Stimulated activated CD4-positive, alpha-beta T cell treated with anti-CD3 and anti-CD28 coated beads, Interleukin-2, amount 100 ng/mL, for 24 hours (primary cell): ENCODE measurements at regions not wholly inside any gene's neighbourhood (a gene's known extent, or its start where the extent isn't known, plus 50 kb on each side); places are given as distances from the start of the nearest gene placed in this dataset.
A peak's percentile ranks its signal among the peaks of the same experiment; 100 is the strongest.

ENCODE experiments used
- DNase-seq, 2 donors: peaks; one replicate each; pipeline ENCODE4 v3.0.0-alpha.2; 2020

DNA sequence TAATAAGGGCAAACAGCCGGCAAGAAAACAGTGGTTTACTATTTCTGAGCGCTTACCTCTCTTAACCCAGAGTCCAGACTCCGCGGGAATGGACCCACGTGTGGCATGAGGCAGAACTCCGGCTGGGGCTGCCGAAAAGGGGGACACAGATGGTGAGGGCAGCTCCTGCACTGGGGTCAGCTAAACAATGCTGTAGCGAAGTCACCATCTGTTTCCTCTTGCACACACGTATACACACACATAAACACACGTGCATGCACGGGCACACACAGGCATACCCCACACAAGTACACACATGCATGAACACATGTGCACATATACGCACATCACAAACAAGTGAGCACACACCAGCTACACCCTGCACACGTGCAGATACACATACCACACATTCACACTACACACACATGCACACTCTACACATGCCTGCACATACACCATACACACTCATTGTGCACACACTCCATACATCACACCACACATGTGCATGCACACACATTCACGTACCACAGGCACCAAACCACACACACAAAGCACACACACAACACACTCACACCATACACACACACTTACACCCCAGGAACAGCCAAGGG is 105.9 kb upstream of the ID2 start:
- peak in 1 of 2 donors; percentile 16 for DNase-seq

DNA sequence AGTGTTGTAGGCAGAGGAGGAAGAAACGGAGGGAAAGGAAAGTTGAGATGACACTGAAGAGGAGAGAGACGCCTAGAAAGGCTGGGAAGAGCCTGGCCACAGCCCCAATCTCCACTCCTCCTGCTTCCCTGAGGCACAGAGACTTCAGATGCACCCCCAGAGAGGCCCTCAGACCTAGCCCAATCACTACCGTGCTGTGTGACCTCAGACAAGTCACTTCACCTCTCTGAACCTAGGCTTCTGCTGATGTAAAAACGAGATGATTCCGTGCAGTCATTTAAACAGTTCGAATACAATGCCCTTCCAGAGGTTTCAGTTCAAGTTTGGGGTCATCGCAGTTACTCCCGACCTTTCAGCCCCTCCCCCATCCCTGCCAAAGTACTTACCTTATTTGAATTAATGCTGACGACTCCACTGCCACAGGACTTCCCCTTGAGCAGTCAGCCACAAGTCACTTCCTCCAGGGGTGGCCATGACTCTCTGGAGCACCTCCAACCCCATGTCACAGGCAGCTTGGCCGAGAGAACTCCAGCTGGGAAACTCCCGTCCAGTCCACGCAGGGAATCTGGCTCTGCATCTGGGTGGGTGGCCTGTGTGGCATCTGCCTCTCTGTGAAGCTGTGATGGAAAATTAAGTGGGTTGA is 105.2 kb upstream of the ID2 start:
- peak; percentile 47 to 53 for DNase-seq

DNA sequence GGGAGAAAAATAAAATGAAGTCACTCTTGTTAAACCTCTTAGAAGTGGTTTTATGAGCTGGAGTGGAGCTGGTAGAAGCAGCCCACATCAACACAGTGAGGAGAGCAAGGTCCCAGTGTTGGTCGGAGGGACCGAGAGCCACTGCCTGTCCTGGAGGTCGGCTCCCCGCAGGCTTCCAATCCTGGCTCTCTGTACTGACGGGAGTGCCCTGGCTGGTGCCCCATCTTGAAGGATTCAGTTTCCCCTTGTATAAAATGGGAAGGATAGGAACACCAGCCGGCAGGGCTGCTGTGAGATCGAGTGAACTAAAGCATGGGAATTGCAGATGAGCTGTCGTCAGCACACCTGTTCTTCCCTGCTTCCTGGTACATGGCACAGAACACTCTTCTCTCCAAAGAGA is 104.3 kb upstream of the ID2 start:
- DNase-seq = peak in 1 of 2 donors; percentile 11

DNA sequence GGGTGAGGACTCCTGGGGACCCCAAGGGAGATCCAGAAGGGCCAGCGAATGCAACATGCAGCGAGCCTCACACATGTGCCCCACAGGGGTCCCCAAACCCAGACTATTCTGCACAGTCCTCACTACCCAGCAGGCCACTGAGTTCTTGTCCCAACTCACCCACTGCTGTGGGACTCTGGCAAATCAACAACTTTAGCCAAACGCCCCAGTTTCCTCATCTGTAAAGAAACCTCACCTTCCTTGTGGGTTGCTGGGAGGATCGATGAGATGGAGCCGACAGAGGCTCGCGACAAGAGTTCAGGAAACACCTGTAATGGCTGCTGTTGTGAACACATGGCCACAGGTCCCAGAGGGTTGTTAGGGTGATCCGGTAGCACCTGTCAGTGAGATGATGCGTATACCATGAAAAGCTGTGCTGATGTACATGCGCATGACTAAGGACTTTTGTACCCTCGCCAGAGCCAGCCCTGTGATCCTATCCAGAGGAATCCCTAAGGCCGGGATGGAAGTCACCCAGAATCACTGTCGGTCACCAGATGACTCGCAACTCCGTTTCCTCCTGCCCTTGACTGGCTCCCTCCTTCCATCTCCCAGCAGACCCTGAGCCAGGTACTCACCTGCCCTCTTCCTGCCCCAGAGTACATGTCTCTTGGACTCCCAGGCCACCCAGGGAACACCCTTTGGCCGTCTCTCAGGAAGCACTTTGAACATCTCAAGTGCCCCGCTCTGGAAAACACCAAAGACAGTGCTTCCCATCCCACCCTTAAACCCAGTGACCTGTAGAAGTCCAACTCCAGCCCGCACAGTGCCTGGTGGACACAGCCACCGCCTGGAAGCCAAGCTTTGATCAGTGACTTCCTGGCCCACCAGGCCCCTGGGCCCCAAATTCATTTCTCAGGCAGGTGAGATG is 103.3 kb upstream of the ID2 start:
- no peak for DNase-seq

DNA sequence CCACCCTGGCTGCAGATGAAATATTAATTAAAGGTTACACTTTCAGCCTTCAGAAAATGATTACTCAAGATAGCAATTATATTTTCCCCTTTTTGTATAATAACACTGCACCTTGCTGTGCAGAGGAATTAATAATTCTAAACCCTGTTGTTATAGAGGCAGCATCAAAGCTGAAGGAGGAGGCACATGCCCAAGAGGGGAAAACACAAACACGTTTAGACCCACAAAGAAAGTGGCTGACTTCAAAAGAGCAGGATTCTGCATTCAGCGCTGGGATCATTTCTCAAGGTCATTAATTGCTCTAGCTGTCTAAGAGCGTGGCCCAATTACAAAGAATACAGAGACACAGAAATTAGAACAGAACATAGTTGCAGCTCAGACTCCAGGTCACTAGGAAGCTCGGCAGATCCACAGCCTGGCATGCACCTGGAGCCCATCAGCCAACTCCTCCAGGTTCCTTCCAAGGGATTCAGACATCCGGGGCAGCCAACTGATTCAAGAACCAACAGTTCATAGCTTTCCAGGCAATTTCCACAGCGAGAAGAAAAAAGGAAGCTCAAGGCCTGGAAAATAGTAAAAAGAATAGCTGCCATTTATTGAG is 102.3 kb upstream of the ID2 start:
- DNase-seq = no peak

DNA sequence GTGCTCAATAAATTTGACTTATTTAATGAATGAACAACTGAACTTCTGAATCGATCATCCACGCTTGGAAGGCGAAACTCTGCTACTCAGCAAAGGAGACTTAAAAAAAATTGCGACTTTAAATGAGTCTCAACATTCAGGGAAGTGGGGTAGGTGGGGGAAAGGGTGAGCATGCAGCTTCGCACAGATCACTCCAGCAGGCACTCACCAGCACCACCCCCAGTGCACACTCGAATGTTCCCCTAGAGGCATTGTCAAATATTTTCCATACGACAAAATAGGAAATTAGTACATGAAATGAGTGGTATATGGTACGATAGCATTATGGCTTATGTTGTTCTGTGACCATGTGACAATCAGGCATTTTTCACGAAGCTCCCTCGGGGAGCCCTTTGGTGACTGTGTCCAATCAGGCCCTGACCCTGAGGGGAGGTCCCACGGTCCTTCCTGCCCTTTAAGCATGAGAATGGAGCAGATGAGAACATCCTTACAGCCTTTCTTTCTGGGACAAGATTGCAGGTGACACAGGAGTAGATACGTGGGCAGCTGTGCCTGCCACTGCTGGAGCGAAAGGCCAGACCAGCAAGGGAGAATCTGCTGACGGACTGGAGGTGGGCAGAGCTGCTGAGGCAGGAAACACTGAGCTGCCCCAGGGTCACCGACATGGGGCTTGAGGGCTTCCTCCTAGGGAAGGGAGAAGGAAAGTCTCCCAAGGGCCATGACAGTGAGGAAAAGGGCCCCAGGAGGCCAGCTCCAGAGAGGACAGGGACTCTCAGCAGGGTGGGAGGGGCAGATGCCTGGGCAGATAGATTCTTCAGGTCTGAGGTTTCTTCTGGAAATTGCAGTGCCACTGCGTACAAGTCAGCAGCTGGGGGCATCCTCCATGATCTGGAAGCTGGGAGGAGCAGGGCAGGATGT is 101.3 kb upstream of the ID2 start:
- peak in 1 of 2 donors; percentile 32 for DNase-seq

DNA sequence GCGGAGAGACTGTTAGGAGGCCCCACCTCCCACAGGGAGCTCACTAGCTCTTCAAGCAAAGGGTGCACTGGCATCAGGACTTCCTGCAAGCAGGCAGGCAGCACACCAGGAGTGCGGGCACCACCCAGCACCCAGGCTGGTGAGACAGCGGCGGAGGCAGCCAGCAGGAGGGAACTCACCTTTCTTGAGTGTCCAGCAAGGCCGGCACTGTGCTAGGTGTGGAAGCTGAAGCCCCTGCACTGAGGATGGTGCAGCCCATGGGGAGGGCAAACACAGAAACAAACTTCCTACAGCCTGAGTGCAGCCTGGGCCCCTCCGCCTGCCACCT is 100.7 kb upstream of the ID2 start:
- no peak for DNase-seq

DNA sequence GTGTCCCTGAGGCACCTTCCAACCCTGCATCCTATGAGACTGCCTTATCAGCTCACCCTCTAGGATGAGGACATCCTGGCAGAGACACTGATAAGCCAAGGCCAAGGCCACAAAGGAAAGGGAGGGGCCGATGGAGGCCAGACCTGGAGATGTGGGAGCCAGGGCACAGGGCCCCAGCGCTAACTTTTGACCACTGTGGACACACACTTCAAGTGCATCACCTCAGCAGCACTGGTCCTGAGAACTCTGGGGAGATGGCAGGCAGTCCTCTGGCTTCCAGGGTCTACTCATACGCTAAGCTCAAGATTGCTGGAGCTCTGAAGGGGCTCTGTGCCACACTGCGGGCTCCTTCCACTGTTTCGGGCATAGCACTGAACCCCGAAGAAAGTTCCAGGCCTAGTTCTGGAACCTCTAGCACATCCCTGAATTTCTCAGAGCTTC is 100.2 kb upstream of the ID2 start:
- DNase-seq = peak in 1 of 2 donors; percentile 14

DNA sequence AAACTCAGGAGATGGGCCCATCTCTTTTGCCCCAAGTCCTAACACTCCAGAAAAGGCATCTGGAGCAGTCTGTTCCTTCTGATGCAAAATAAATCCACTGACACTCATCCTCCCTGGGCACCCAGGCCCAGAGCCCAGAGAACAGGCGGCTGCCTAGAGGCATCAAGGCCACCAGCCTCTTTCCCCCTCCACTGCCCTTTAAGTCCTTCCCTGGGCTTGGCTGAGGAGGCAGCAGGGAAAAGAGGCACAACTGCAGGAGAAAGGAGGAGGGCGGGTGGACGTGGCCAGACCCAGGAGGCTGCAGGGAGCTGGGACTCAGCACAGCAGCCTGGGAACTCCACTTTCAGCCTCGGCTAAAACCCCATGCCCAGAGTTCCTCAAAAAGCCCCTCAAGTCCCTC is 99.7 kb upstream of the ID2 start:
- no peak for DNase-seq

DNA sequence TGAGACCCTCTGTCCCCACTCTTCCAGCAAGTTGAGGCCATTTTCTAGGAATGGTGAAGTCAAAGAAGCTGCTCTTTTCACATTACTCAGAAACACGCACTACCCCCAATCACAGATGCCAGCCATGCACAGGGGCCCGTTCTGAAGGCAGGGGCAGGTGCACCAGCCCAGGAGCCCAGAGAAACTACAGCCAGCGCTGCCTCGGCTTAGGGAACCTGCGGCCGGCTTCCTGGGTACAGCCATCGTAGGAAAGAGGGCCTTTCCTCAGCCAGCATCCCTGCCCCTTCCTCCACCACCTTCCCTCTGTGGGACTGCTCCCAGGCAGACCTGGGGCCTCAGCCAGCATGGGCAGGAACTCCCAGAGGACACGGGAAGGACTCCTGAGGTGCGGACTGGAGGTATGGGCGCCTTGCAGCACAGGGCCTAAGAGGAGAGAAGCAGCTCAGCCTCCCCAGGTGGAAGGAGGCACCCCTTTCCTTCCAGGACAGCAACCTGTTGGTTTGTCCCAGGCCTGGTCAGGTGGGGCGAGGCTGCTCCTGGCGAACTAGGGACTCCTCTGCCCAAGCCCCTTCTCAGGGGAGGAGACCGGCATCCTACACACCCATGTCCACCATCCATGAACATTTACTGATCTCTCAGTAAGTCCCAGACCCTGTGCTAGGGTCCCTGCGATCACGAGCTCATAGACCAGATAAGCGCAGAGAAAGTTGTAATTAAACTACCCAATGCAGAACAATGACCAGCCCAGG is 99.0 kb upstream of the ID2 start:
- DNase-seq = peak in 1 of 2 donors; percentile 16

DNA sequence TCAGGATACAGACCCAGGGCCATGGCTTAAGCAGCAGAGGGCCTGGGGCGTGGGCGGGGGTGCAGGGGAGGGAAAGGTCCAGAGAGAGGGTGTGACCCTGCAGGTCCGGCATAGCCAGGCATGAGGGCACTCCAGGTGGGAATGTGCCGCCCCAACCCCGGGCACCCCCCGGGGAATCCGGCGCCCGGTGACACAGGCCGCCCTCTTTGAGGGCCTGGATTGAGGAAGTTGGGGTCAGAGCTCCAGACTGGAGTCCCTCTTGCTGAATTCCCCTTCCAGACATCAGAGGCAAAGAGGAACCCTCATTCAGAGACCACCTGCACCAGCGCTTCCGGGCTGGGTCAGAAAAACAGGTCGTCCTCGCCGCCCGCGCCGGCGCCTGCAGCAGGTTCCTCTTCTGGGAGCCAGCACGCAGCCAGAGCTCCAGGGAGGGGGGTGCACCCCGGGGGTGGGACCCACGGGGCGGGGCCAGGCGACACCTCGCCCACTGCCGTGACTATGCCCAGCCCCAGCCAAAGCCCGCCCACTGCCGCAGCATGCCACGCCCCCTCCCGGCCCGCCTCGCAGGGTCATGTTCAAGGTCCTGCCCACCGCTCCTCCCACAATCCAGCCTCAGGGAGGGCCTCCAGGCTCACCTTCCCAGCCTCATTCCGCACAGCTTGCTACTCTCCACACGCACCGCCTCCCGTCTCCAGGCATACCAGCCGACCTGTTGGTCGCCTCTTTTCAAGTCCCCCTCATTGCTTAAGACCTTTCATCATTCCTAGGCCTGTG is 98.3 kb upstream of the ID2 start:
- peak; percentile 81 to 88 for DNase-seq

DNA sequence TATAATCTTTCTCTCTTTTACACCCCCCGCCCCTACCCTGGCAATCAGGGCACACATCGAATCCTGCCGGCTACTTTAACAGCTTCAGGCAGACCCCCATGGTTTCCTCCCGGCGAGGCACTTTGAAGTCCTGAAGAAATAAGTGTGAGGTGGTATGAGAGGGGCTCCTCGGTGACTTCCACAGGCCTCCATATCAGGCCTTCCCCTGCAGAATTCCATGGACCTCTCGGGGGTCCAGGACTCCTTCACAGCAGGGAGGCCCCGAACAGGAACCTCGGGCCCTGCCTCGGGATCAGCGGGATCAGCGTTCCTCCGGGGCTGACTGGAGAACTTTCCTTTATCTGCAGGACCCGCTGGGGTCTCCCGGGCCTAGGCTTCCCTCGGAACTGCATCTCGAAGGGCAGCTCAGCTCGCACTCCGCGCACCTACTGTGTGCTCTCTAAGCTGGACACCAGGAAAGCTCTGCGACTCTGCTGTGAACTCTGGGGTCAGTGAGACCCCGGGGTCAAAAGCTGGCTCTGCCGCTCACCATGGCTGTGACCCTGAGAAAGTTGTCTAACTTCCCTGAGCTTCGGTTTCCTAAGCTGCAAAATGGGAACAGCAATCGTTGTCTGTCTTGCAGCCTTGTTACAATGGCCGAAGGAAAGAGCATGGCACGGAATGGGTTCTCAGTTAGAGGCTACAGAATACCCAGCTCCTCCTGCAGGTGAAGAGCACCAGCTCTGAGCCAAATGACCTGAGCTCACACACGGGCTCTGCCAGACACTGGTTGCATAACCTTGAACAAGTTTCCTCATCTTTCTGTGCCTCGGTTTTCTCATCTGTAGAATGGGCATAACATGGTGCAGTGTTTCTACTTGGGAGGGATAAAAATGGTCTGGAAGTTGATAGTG is 97.4 kb upstream of the ID2 start:
- peak in 1 of 2 donors; percentile 16 for DNase-seq

DNA sequence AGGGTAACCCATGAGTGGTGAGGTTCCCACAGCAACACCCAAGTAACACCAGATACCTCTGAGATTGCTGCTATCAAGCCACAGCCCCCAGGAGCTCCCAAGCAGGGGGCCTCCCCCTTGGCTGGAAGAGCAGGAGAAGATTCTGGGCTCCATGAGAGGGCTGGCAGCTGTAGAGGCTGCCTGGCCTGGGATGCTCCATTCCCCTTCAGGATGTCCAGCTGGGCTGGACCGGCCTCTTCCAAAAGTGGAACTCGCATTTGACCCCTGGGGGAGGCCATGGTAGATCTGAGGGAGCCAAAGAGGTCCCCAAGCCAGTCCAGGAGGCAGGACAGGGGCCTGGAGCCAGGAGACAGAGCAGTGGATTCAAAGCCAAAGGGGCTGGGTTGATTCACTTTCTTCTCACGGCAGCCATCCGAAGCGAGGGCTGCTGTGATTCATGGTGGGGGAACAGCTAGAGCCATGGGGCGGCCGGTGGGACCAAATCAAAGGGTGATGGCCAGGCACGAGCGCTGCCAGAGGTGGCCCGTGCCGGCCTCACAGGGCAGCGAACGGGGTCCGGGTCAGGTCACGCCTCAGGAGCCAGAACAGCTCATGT is 95.3 kb upstream of the ID2 start:
- no peak for DNase-seq

DNA sequence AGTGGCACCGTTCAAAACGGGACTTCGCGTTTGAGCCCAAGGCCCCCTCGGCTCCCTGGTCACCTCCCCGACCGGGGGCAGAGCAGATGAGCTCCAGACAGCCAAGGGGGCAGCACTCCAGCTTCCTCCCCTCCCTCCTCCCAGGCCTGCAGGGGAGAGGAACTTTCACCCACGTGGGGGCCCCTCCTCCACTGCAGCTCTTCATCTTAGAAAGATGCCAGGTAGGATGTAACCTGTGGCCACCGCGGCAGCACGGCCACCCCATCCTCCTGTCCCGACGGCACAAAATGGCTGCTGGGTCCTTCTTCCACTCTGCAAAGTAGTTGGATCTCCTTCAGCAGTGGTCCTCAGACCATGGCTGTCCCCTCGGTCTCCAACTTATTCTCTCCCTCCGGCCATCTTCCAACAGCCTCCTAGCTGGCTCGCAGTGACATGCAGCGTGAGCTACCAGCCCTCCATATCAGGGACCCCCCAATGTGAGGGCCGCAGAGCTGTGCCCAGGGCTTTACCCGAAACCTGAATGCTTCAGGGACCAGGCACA is 94.5 kb upstream of the ID2 start:
- DNase-seq = no peak

DNA sequence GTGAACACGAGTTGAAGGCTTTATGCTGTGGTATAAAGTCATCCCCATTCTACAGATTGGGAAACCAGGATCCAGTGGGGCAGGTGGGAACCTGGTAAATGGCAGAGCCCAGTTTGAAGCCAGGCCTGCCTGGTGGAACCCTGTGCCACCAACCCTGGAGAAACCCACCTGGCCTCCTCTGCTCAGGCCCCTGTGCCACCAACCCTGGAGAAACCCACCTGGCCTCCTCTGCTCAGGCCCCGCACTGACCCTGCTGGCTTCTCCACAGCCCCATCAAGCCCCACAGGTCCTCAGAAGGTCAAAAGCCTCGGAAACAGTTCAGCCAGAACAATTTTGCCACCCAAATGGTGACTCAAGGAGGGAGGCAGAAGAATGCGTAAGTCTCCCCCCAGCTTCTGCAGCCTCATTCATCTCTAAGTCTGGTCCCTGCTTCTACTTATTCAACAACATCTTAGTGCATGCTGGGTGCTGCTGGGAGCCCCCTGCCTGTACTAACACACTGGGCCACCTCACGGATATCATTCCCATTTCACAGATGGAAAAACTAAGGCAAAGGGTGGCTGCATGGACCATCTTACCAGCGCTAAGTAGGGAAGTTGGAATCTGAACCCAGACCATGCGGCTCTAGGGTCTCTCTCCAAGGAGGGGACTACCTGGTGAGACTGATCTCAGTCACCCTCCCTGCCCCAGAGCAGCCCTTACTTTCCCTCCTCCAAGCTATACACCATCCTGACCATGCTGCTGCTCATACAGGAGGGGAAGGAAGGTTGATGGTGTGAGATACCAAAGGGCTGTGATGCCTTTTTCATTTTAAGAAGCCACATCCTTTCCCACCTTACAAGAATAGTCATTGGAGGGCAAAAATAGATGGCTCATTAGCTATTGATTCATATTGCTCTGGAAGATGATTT is 93.7 kb upstream of the ID2 start:
- DNase-seq = no peak

DNA sequence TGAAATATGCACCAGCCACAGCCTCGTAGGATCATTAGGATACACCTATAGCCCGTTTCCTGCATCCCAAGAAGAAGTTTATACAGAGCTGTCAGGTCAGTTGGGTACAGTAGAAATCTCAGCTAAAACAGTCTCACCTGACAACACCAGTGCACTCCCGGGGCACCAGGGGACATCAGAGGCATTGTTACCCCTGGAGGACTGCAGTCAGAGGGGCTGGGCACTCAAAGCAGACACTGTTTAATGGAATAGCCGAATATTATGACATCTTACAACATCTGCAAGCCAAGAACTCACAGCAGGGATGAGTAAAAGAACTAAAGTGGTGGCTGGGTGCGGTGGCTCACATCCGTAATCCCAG is 93.0 kb upstream of the ID2 start:
- no peak for DNase-seq

DNA sequence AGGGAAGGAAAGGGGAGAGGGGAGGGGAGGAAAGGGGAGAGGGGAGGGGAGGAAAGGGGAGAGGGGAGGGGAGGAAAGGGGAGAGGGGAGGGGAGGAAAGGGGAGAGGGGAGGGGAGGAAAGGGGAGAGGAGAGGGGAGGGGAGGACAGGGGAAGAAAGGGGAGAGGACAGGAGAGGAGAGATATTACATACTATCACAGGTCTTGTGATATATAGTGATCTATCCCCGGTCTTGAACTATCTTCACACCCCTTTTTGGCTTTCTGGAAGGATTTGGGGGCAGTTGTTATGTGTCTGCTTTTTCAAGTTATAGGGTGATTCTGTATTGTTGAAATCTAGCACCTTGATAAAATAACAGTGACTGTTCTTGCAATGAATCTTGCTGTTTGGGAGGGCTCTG is 92.1 kb upstream of the ID2 start:
- no peak for DNase-seq

DNA sequence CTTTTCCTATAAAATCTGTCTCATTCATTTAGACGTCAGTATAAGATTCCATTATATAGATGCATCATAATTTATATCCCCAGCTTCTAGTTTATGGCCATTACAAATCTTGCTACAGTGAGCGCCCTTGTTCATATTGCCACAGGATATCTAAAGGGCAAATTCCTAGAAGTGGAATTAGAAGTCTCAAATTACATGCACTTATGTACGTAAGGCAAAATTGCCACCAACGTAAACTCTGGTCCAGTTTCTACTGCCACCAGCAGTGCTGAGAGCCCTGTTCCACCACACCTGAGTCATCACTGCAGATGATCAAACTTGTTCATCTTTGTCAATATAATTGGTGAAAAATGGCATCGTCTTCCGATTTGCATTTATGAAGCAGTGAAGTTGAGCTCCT is 90.9 kb upstream of the ID2 start:
- no peak for DNase-seq
